GM12878 (cell line): ENCODE measurements at regions not wholly inside any gene's neighbourhood (a gene's known extent, or its start where the extent isn't known, plus 50 kb on each side); places are given as distances from the start of the nearest gene placed in this dataset.

Source experiments
- ATAC-seq: fragments of 200-7000 bp; cut with Tn5 transposase; 3 replicates; pipeline ENCODE4 v1.9.1; 2020; ENCODE audit warnings: mild to moderate bottlenecking, moderate library complexity
- BruUV-seq: library from RNA; stranded (reverse); fragments of 400-500 nt; replicated peaks from 2 replicates; lab custom pipeline; 2021; lab: Mats Ljungman, UMichigan
- CTCF ChIA-PET: fragments of 300-600 bp; sonication (Branson Sonifier 250); formaldehyde crosslinking; extraction: SDS; loops from one replicate; lab custom pipeline; 2021; ENCODE audit warnings: inconsistent platforms; lab: Yijun Ruan, JAX
- POLR2A ChIA-PET: fragments of 350-600 bp; formaldehyde crosslinking; extraction: SDS; loops from one replicate; lab custom pipeline; 2021; ENCODE audit warnings: inconsistent platforms; lab: Charles Lee
- RAD21 ChIA-PET: fragments of 300-600 bp; sonication (Branson Sonifier 250); formaldehyde crosslinking; loops from one replicate; lab custom pipeline; 2023; ENCODE audit warnings: antibody characterized with exemption; ENCODE audit not compliant: unreplicated experiment; lab: Charles Lee
- SMC1A ChIA-PET: fragments of 300-600 bp; sonication (Branson Sonifier 250); formaldehyde crosslinking; loops from one replicate; lab custom pipeline; 2023; ENCODE audit not compliant: unreplicated experiment, uncharacterized antibody; lab: Charles Lee
- DNase-seq: peaks from one replicate; pipeline ENCODE4 v3.0.0-alpha.2; 2011; ENCODE audit warnings: low read depth, low spot score
- FAIRE-seq: peaks from 3 replicates; lab custom pipeline; 2011; peaks lifted over from hg19 to GRCh38; lab: Jason Lieb, UNC
- H2AFZ ChIP-seq: 2 replicates; pipeline ENCODE4 v1.6.0; 2011; ENCODE audit warnings: low read depth, low read length, control low read depth; ENCODE audit not compliant: control insufficient read depth
- H3K27ac ChIP-seq: 2 replicates; pipeline ENCODE4 v1.5.1; 2011; ENCODE audit warnings: control low read depth; ENCODE audit not compliant: control insufficient read depth, insufficient read depth
- H3K27me3 ChIP-seq, 2 experiments: replicated peaks in 1 of 2; 2 replicates each; pipeline versions ENCODE4 v1.6.0 to v1.6.1; 2011; ENCODE audit warnings: low read length in 1 of 2; ENCODE audit not compliant: control insufficient read depth in 2 of 2, insufficient read depth in 2 of 2
- H3K36me3 ChIP-seq, 2 experiments: 2 replicates each; pipeline ENCODE4 v1.5.1; 2011; ENCODE audit warnings: low read length in 1 of 2; ENCODE audit not compliant: control insufficient read depth in 2 of 2, insufficient read depth in 2 of 2
- H3K4me1 ChIP-seq: 2 replicates; pipeline ENCODE4 v1.6.1; 2011; ENCODE audit warnings: mild to moderate bottlenecking, low read length, moderate library complexity, mixed read lengths; ENCODE audit not compliant: control insufficient read depth, insufficient read depth
- H3K4me2 ChIP-seq: 2 replicates; pipeline ENCODE4 v1.6.0; 2011; ENCODE audit warnings: control low read depth; ENCODE audit not compliant: control insufficient read depth, insufficient read depth
- H3K4me3 ChIP-seq: fragments of 200-600 bp; sonication (generic); 2 replicates; pipeline ENCODE4 v1.5.1; 2016
- H3K79me2 ChIP-seq: 2 replicates; pipeline ENCODE4 v1.6.0; 2011; ENCODE audit warnings: low read length; ENCODE audit not compliant: control insufficient read depth, insufficient read depth
- H3K9ac ChIP-seq: 2 replicates; pipeline ENCODE4 v1.8.0; 2011; ENCODE audit warnings: low read length, control low read depth, mixed read lengths; ENCODE audit not compliant: control insufficient read depth, insufficient read depth
- H3K9me3 ChIP-seq: replicated peaks from 3 replicates; pipeline ENCODE4 v1.5.1; 2011; ENCODE audit warnings: mild to moderate bottlenecking, low read length; ENCODE audit not compliant: control insufficient read depth, insufficient read depth
- H4K20me1 ChIP-seq: 2 replicates; pipeline ENCODE4 v1.6.0; 2011; ENCODE audit not compliant: control insufficient read depth, insufficient read depth
- NBN ChIP-seq: fragments of 450-650 bp; IDR thresholded peaks from 2 replicates; pipeline ENCODE4 v1.6.1; 2016
- NR2C1 ChIP-seq: fragments of 450-650 bp; IDR thresholded peaks from 2 replicates; pipeline ENCODE4 v1.6.1; 2017; ENCODE audit warnings: antibody characterized with exemption, mild to moderate bottlenecking, moderate library complexity
- ZBTB4 ChIP-seq: fragments of 450-650 bp; formaldehyde crosslinking; IDR thresholded peaks from 2 replicates; pipeline ENCODE4 v1.4.0; 2022; ENCODE audit warnings: mild to moderate bottlenecking, moderate library complexity
- WGBS: methylation state at CpG from one replicate; pipeline ENCODE4 v1.1.6; 2016; ENCODE audit warnings: low lambda C conversion rate; ENCODE audit not compliant: insufficient replicate concordance, insufficient coverage; ENCODE audit errors: missing lambda C conversion rate; 5-methylcytosine and 5-hydroxymethylcytosine counted together
- in situ Hi-C: fragments of 300-500 bp; cut with MboI; formaldehyde crosslinking; loops from 9 replicates; pipeline ENCODE4 v1.14.3; 2018; ENCODE audit warnings: mixed read lengths
- intact Hi-C: fragments of 100-400 bp; cut with micrococcal nuclease; formaldehyde crosslinking; loops from one replicate; pipeline ENCODE4 v1.14.2; 2022; ENCODE audit not compliant: unreplicated experiment

GRCh38 chr1:22217811-22218460 lies 75.0 kb upstream of the WNT4 start (continued):
- TF ChIP-seq ZBTB4 (CRISPR knock-in tag), result no peak
- no peak for TF ChIP-seq NBN
- TF ChIP-seq, all 136 proteins: peak for 0

- WGBS, result 33% methylated on average over 12 of the region's 12 CpGs
- no peak overlapping the region for H3K4me3 ChIP-seq
- TF ChIP-seq NR2C1, result no peak
- no TSS peak for BruUV-seq
- no peak for ATAC-seq
- no peaks in the 10 kb centered on the region for H3K9me3 ChIP-seq
- FAIRE-seq, result no peak
- H3K27ac ChIP-seq, result no peak overlapping the region
- peaks cover 2 to 3% of the 10 kb centered on the region in 2 experiments; a peak in 3 of 4 replicates for H3K27me3 ChIP-seq
- no peaks in the 10 kb centered on the region for H3K36me3 ChIP-seq
- H3K4me1 ChIP-seq, result no peaks in the 10 kb centered on the region
- no peak overlapping the region for H3K9ac ChIP-seq
- in situ Hi-C loops, result no loop called here
- ChIA-PET RAD21 (no interaction called here), CTCF (interaction anchor here (1.1 kb wide), 1 partner anchor 14 kb away, joined by 3 read pairs; no protein-coding TSS in a partner anchor), SMC1A (no interaction called here), POLR2A (no interaction called here)
- DNase-seq, result no peak
- no peak overlapping the region for H3K4me2 ChIP-seq
- H3K79me2 ChIP-seq, result no peaks in the 10 kb centered on the region
- H4K20me1 ChIP-seq, result no peaks in the 10 kb centered on the region
- H2AFZ ChIP-seq, result no peak overlapping the region
- intact Hi-C loops, result no loop called here
Observed at GRCh38 chr1:22218618-22219250, 75.8 kb upstream of the WNT4 start.
